Epithelial cell of esophagus (primary cell): ENCODE measurements at regions not wholly inside any gene's neighbourhood (a gene's known extent, or its start where the extent isn't known, plus 50 kb on each side); places are given as distances from the start of the nearest gene placed in this dataset.
A peak's percentile ranks its signal among the peaks of the same experiment; 100 is the strongest.

Source experiments
- DNase-seq: peaks from one replicate; pipeline ENCODE4 v3.0.0; 2010; ENCODE audit warnings: low read depth
- H3K4me3 ChIP-seq: 2 replicates; pipeline ENCODE4 v1.5.1; 2011; ENCODE audit warnings: mild to moderate bottlenecking, low read length, control low read depth
- CTCF ChIP-seq: IDR thresholded peaks from 2 replicates; pipeline ENCODE4 v1.5.1; 2011; ENCODE audit warnings: low read depth, mild to moderate bottlenecking, low read length, control low read depth, inconsistent platforms; ENCODE audit not compliant: insufficient read depth; ENCODE audit errors: missing control alignments

- H3K4me3 ChIP-seq, result no peak overlapping the region
- DNase-seq, result no peak
- no peak for TF ChIP-seq CTCF
Observed at GRCh38 chr5:17690473-17690872, 56.2 kb downstream of the TAF11L14 start.

- TF ChIP-seq CTCF, result no peak
- H3K4me3 ChIP-seq, result no peak overlapping the region
- peak; percentile 10 for DNase-seq
Observed at GRCh38 chr5:17691762-17692161, 57.5 kb downstream of the TAF11L14 start.

- no peak overlapping the region for H3K4me3 ChIP-seq
Observed at GRCh38 chr5:17694371-17694770, 60.1 kb downstream of the TAF11L14 start.

GRCh38 chr5:17694914-17695313 is 60.7 kb downstream of the TAF11L14 start:
- DNase-seq, result peak; percentile 75
- no peak overlapping the region for H3K4me3 ChIP-seq
- no peak for TF ChIP-seq CTCF

More at GRCh38 chr5:17694371-17694770, 60.1 kb downstream of the TAF11L14 start:
- peak; percentile 7 for DNase-seq
- TF ChIP-seq CTCF, result no peak

- no peak for TF ChIP-seq CTCF
- no peak for DNase-seq
- no peak overlapping the region for H3K4me3 ChIP-seq
Observed at GRCh38 chr5:17696627-17697026, 62.4 kb downstream of the TAF11L14 start.

- TF ChIP-seq CTCF, result no peak
- DNase-seq, result no peak
- no peak overlapping the region for H3K4me3 ChIP-seq
Observed at GRCh38 chr5:17697671-17698070, 63.4 kb downstream of the TAF11L14 start.

GRCh38 chr5:17709011-17709710 is 74.9 kb downstream of the TAF11L14 start:
- no peak for DNase-seq
- TF ChIP-seq CTCF, result no peak
- H3K4me3 ChIP-seq, result no peak overlapping the region
